PFSK-1 (cell line): ENCODE measurements at regions not wholly inside any gene's neighbourhood (a gene's known extent, or its start where the extent isn't known, plus 50 kb on each side); places are given as distances from the start of the nearest gene placed in this dataset.

Experiments used
- FOXP2 ChIP-seq: optimal IDR thresholded peaks from 2 replicates; pipeline ENCODE3; 2011; ENCODE audit warnings: borderline replicate concordance, control low read depth, inconsistent platforms; ENCODE audit not compliant: insufficient read depth; ENCODE audit errors: extremely low read length, extremely low read depth
- POLR2AphosphoS5 ChIP-seq: IDR thresholded peaks from 2 replicates; pipeline ENCODE4 v1.6.1; 2012; ENCODE audit warnings: low read depth, mild to moderate bottlenecking, control low read depth, low read length, moderate library complexity
- SIN3A ChIP-seq: IDR thresholded peaks from 2 replicates; pipeline ENCODE4 v1.6.1; 2012; ENCODE audit warnings: mild to moderate bottlenecking, low read length, moderate library complexity, borderline replicate concordance; ENCODE audit not compliant: insufficient read depth
- TAF1 ChIP-seq: IDR thresholded peaks from 2 replicates; pipeline ENCODE4 v1.6.1; 2012; ENCODE audit warnings: low read length, control low read depth, borderline replicate concordance; ENCODE audit not compliant: insufficient read depth
- TF ChIP-seq, protein P1 (sequence below), 2 experiments: IDR thresholded peaks; 2 replicates each; pipeline versions ENCODE4 v1.6.1 to v1.8.0; 2011 to 2012; ENCODE audit warnings: low read depth in 2 of 2, low read length in 2 of 2, control low read depth in 1 of 2, inconsistent platforms in 1 of 2, mild to moderate bottlenecking in 1 of 2, moderate library complexity in 1 of 2; ENCODE audit not compliant: insufficient read depth in 1 of 2

DNA sequence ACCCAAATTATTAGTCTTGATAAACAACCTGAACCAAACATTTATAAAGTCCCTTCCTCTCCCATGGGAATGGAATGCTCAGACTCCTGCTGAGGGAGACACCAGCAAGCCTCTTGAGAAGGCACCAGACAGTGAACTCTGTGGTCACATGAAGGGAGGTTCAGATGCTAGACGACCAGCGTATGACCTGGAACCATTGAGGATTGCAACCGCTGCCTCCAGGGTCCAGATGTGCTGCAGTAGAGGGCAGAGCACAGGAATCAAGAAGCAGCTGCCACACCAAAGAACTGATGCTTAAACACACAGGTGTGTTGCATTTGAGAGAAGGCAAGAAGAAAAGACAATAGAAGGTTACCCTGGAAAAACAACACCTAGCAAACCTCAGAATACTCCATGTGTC is 592.4 kb downstream of the AACS start:
- TF ChIP-seq POLR2AphosphoS5: no peak
- no peak for TF ChIP-seq SIN3A
- TF ChIP-seq, protein P1, sequence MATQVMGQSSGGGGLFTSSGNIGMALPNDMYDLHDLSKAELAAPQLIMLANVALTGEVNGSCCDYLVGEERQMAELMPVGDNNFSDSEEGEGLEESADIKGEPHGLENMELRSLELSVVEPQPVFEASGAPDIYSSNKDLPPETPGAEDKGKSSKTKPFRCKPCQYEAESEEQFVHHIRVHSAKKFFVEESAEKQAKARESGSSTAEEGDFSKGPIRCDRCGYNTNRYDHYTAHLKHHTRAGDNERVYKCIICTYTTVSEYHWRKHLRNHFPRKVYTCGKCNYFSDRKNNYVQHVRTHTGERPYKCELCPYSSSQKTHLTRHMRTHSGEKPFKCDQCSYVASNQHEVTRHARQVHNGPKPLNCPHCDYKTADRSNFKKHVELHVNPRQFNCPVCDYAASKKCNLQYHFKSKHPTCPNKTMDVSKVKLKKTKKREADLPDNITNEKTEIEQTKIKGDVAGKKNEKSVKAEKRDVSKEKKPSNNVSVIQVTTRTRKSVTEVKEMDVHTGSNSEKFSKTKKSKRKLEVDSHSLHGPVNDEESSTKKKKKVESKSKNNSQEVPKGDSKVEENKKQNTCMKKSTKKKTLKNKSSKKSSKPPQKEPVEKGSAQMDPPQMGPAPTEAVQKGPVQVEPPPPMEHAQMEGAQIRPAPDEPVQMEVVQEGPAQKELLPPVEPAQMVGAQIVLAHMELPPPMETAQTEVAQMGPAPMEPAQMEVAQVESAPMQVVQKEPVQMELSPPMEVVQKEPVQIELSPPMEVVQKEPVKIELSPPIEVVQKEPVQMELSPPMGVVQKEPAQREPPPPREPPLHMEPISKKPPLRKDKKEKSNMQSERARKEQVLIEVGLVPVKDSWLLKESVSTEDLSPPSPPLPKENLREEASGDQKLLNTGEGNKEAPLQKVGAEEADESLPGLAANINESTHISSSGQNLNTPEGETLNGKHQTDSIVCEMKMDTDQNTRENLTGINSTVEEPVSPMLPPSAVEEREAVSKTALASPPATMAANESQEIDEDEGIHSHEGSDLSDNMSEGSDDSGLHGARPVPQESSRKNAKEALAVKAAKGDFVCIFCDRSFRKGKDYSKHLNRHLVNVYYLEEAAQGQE (IDR thresholded peaks at IDR 0.05; ENCODE audit: insufficient read depth in 1 of 2, low read depth in 2 of 2, low read length in 2 of 2): no peak
- TF ChIP-seq TAF1: no peak
- TF ChIP-seq FOXP2: no peak

DNA sequence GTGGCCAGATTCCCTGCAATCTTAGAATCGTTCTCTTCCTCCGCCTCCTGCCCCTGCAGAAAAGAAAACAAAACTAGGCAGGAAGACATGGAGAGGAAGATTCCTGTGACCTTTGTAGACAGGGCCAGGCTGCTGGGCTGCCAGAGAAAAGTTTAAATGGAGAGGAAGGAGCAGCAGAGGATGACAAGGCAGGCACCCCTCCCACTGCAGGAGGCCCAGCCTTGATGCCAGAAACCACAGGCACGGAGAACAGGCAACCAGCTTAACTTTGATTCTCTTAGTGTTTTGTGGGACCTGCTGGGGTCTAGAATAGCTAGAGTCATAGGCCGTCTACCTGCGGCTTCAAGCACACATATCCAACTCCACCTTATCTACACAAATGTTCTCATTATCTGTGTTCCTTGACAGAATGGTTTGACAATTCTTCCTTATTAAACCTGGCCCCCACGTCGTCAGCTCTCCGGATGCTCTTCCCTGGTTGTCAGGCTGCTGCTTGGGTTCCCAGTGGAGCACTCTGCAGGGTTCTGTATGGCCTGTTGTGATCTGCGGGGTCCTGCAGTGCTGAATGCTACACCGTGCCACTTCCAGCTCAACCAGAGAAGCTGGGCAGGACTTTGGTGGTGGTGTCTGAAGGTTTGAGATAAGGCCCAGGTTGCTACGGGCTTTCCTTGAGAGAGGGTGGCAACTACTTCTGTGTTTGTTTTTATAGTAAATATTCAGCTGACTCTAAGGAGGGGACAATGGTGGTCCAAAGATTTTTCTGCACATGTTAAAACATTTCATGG is 609.5 kb downstream of the AACS start:
- TF ChIP-seq POLR2AphosphoS5 (no peak), SIN3A (no peak), FOXP2 (no peak), TAF1 (no peak)
- TF ChIP-seq, protein P1 (IDR thresholded peaks at IDR 0.05; ENCODE audit: insufficient read depth in 1 of 2, low read depth in 2 of 2, low read length in 2 of 2): no peak

DNA sequence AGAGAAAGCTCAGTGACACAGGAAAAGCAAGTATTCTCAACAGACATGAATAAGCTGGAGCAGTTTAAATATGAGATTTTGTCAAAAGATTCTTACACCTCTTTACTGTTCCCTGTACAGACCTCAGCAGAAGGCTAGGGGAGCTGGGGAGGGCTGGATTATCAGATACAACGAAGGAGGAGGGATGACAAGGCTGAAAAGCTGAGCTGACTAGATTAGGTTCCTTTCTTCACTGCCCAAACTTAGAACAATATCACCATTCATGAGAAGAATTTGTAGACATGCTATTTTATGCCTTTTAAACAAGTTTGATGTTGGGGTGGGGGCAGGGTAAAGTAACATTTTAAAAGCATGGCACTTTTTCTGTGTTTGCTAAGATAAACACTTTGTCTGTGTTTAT is 611.1 kb downstream of the AACS start:
- no peak for TF ChIP-seq TAF1
- TF ChIP-seq POLR2AphosphoS5: no peak
- no peak for TF ChIP-seq SIN3A
- TF ChIP-seq, protein P1 (IDR thresholded peaks at IDR 0.05; ENCODE audit: insufficient read depth in 1 of 2, low read depth in 2 of 2, low read length in 2 of 2): no peak
- no peak for TF ChIP-seq FOXP2

DNA sequence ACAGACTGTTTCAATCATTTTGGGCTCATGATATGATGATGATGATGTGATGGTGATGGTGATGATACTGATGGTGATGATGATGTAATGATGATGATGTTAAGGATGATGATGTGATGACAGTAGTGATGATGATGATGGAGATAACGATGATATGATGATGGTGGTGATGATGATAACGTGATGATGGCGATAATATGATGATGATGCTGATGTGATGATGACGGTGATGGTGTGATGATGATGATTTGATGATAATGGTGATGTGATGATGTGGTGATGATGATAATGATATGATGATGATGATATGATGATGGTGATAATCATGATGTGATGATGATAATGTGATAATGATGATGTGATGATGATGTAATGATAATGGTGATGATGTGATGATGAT is 612.6 kb downstream of the AACS start:
- TF ChIP-seq FOXP2 (no peak), SIN3A (no peak), POLR2AphosphoS5 (no peak), TAF1 (no peak)
- TF ChIP-seq, protein P1 (IDR thresholded peaks at IDR 0.05; ENCODE audit: insufficient read depth in 1 of 2, low read depth in 2 of 2, low read length in 2 of 2): no peak
